ENCODE measurements at regions not wholly inside any gene's neighbourhood (a gene's known extent, or its start where the extent isn't known, plus 50 kb on each side); places are given as distances from the start of the nearest gene placed in this dataset.

DNA sequence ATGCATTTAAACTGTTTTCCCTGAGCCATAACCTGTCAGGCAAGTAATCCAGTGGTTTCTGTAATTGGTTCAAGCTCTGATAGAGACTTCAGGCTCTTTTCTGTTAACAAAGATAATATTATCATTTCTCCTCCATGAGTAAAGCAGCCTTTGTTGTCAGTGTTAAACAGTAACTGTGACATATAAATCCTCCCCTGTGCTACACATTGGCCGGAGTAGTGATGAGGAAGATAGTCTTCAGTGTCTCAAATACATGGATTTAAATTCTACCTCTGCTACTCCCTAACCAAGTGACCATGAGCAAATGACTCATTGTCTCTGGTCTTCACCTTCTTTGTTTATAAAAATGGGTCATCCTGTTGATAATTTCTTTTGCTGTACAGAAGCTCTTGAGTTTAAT is 615.5 kb upstream of the CHD1 start:
- no peak for TF ChIP-seq POLR2A (IDR thresholded peaks at IDR 0.05)
- TF ChIP-seq, protein P1, sequence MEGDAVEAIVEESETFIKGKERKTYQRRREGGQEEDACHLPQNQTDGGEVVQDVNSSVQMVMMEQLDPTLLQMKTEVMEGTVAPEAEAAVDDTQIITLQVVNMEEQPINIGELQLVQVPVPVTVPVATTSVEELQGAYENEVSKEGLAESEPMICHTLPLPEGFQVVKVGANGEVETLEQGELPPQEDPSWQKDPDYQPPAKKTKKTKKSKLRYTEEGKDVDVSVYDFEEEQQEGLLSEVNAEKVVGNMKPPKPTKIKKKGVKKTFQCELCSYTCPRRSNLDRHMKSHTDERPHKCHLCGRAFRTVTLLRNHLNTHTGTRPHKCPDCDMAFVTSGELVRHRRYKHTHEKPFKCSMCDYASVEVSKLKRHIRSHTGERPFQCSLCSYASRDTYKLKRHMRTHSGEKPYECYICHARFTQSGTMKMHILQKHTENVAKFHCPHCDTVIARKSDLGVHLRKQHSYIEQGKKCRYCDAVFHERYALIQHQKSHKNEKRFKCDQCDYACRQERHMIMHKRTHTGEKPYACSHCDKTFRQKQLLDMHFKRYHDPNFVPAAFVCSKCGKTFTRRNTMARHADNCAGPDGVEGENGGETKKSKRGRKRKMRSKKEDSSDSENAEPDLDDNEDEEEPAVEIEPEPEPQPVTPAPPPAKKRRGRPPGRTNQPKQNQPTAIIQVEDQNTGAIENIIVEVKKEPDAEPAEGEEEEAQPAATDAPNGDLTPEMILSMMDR (IDR thresholded peaks at IDR 0.05) = no peak

Measured in esophagus squamous epithelium (tissue), 4 donors.